OCI-LY7 (cell line): ENCODE measurements at regions not wholly inside any gene's neighbourhood (a gene's known extent, or its start where the extent isn't known, plus 50 kb on each side); places are given as distances from the start of the nearest gene placed in this dataset.

Experiments
- BruUV-seq: library from RNA; stranded (reverse); fragments of 400-500 nt; replicated peaks from 2 replicates; lab custom pipeline; 2021; lab: Mats Ljungman, UMichigan
- CTCF ChIA-PET: fragments of 300-600 bp; sonication (Branson Sonifier 250); formaldehyde crosslinking; loops from one replicate; lab custom pipeline; 2022; ENCODE audit warnings: antibody characterized with exemption; ENCODE audit not compliant: unreplicated experiment; lab: Charles Lee
- POLR2A ChIA-PET: fragments of 300-600 bp; sonication (Branson Sonifier 250); formaldehyde crosslinking; loops from one replicate; lab custom pipeline; 2022; ENCODE audit warnings: antibody characterized with exemption; lab: Charles Lee
- DNase-seq: peaks from one replicate; pipeline ENCODE4 v3.0.0-alpha.2; 2015; ENCODE audit warnings: low spot score
- H2AFZ ChIP-seq: fragments of 200-600 bp; sonication (generic), shearing (Covaris generic); 2 replicates; pipeline ENCODE4 v1.6.1; 2014; ENCODE audit warnings: mild to moderate bottlenecking, antibody characterized with exemption, low read length, moderate library complexity
- H3K27ac ChIP-seq: fragments of 200-600 bp; sonication (generic); 2 replicates; pipeline ENCODE4 v1.5.1; 2014; ENCODE audit warnings: mixed run types, low read depth, mild to moderate bottlenecking, moderate library complexity, low read length, inconsistent platforms; ENCODE audit not compliant: poor library complexity, severe bottlenecking
- H3K36me3 ChIP-seq: fragments of 200-600 bp; sonication (generic); 2 replicates; pipeline ENCODE4 v1.6.1; 2014; ENCODE audit warnings: mild to moderate bottlenecking, antibody characterized with exemption, low read length, moderate library complexity, mixed read lengths; ENCODE audit not compliant: insufficient read depth
- H3K4me1 ChIP-seq: fragments of 200-600 bp; sonication (generic); 2 replicates; pipeline ENCODE4 v1.5.1; 2014; ENCODE audit warnings: mild to moderate bottlenecking, low read length; ENCODE audit not compliant: insufficient read depth, poor library complexity, severe bottlenecking
- H3K4me2 ChIP-seq: fragments of 200-600 bp; sonication (generic); 2 replicates; pipeline ENCODE4 v1.6.1; 2014; ENCODE audit warnings: mild to moderate bottlenecking, low read length
- H3K4me3 ChIP-seq: fragments of 200-600 bp; sonication (generic); 2 replicates; pipeline ENCODE4 v1.5.1; 2014; ENCODE audit warnings: mild to moderate bottlenecking, low read depth, low read length; ENCODE audit not compliant: poor library complexity, severe bottlenecking
- H3K79me2 ChIP-seq: fragments of 200-600 bp; sonication (generic); 2 replicates; pipeline ENCODE4 v1.6.1; 2016; ENCODE audit warnings: low read depth, mild to moderate bottlenecking, low read length, moderate library complexity, mixed read lengths; ENCODE audit not compliant: insufficient read depth
- H3K9me2 ChIP-seq: fragments of 200-600 bp; sonication (generic); 2 replicates; pipeline ENCODE4 v1.6.1; 2016; ENCODE audit warnings: mild to moderate bottlenecking, low read length, mixed read lengths; ENCODE audit not compliant: insufficient read depth
- H3K9me3 ChIP-seq: fragments of 200-600 bp; sonication (generic); 2 replicates; pipeline ENCODE4 v1.6.1; 2014; ENCODE audit warnings: mild to moderate bottlenecking, mixed run types, low read length, mixed read lengths
- H4K20me1 ChIP-seq: fragments of 200-600 bp; sonication (generic); 2 replicates; pipeline ENCODE4 v1.6.1; 2014; ENCODE audit warnings: mild to moderate bottlenecking, antibody characterized with exemption, low read length, moderate library complexity, mixed read lengths; ENCODE audit not compliant: insufficient read depth
- CTCF ChIP-seq: fragments of 200-600 bp; sonication (generic); conservative IDR thresholded peaks from 2 replicates; pipeline ENCODE4 v1.5.1; 2014; ENCODE audit warnings: mild to moderate bottlenecking, antibody characterized with exemption, low read length, moderate library complexity, mixed read lengths
- EZH2phosphoT487 ChIP-seq: fragments of 200-600 bp; sonication (generic); IDR thresholded peaks from 2 replicates; pipeline ENCODE4 v1.6.1; 2018; ENCODE audit warnings: low read depth, borderline replicate concordance, mild to moderate bottlenecking, mixed run types, antibody characterized with exemption, low read length, moderate library complexity, mixed read lengths
- intact Hi-C: fragments of 100-400 bp; cut with micrococcal nuclease; formaldehyde crosslinking; loops from one replicate; pipeline ENCODE4 v1.10.0; 2022; ENCODE audit not compliant: unreplicated experiment

- DNase-seq = no peak
- no peaks in the 10 kb centered on the region for H3K9me2 ChIP-seq
- no peak overlapping the region for H3K27ac ChIP-seq
- H4K20me1 ChIP-seq = no peaks in the 10 kb centered on the region
- BruUV-seq = no TSS peak
- H3K36me3 ChIP-seq = no peaks in the 10 kb centered on the region
- no peaks in the 10 kb centered on the region for H3K9me3 ChIP-seq
- no peak for TF ChIP-seq CTCF
- no peak for TF ChIP-seq EZH2phosphoT487
- no peak overlapping the region for H3K4me2 ChIP-seq
- ChIA-PET CTCF (no interaction called here), POLR2A (interaction anchor here (1.0 kb wide), 1 partner anchor 15 kb away, joined by 3 read pairs; no protein-coding TSS in a partner anchor)
- no peaks in the 10 kb centered on the region for H3K79me2 ChIP-seq
- intact Hi-C loops = no loop called here
- no peak overlapping the region for H2AFZ ChIP-seq
- no peaks in the 10 kb centered on the region for H3K4me1 ChIP-seq
- no peak overlapping the region for H3K4me3 ChIP-seq
Observed at GRCh38 chr18:71405169-71405809, 1116.4 kb downstream of the SOCS6 start.

GRCh38 chr18:71403501-71403900 is 1114.7 kb downstream of the SOCS6 start:
- POLR2A ChIA-PET = no interaction called here
- no peaks in the 10 kb centered on the region for H3K9me2 ChIP-seq
- TF ChIP-seq CTCF = no peak
- no peak for TF ChIP-seq EZH2phosphoT487
- CTCF ChIA-PET = no interaction called here
- H2AFZ ChIP-seq = no peak overlapping the region
- no peaks in the 10 kb centered on the region for H3K79me2 ChIP-seq
- no peak overlapping the region for H3K27ac ChIP-seq
- no peaks in the 10 kb centered on the region for H3K4me1 ChIP-seq
- no peaks in the 10 kb centered on the region for H4K20me1 ChIP-seq
- intact Hi-C loops = no loop called here
- no peaks in the 10 kb centered on the region for H3K9me3 ChIP-seq
- H3K4me3 ChIP-seq = no peak overlapping the region
- no TSS peak for BruUV-seq
- no peak for DNase-seq
- H3K4me2 ChIP-seq = no peak overlapping the region
- no peaks in the 10 kb centered on the region for H3K36me3 ChIP-seq

- H3K27ac ChIP-seq = no peak overlapping the region
- no peak overlapping the region for H2AFZ ChIP-seq
- H3K9me2 ChIP-seq = no peaks in the 10 kb centered on the region
- ChIA-PET POLR2A (no interaction called here), CTCF (no interaction called here)
- TF ChIP-seq CTCF (no peak), EZH2phosphoT487 (no peak)
- no peaks in the 10 kb centered on the region for H3K9me3 ChIP-seq
- H3K4me1 ChIP-seq = no peaks in the 10 kb centered on the region
- no peaks in the 10 kb centered on the region for H3K36me3 ChIP-seq
- H3K79me2 ChIP-seq = no peaks in the 10 kb centered on the region
- DNase-seq = no peak
- no TSS peak for BruUV-seq
- intact Hi-C loops = no loop called here
- H4K20me1 ChIP-seq = no peaks in the 10 kb centered on the region
- H3K4me2 ChIP-seq = no peak overlapping the region
- H3K4me3 ChIP-seq = no peak overlapping the region
Observed at GRCh38 chr18:71398531-71398930, 1109.7 kb downstream of the SOCS6 start.
